ENCODE measurements at regions not wholly inside any gene's neighbourhood (a gene's known extent, or its start where the extent isn't known, plus 50 kb on each side); places are given as distances from the start of the nearest gene placed in this dataset.

DNA sequence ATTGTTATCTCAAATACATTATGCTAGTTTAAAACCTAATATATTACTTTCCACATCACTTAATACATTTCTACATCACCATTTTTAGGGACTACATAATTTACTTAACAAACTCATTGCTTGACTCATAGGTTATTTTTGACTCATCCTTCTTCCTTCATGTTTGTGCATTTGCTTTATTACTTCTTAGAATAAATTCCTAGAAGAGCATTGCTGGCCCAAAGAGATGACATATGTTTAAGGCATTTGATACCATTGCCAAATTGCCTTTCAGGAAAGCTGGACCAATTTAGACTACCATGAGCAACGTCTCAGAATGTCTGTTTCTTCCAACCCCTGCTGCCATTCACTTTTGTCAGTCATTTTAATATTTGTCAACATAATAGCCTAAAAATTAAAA, 905.8 kb downstream of the IGSF11 start:
- Histone ChIP-seq H4K20me1 (ENCODE audit: insufficient read depth) (no peaks in the 10 kb centered on the region), H3K27ac (no peak overlapping the region), H3K9me3 (ENCODE audit: insufficient read depth, low read depth) (no peaks in the 10 kb centered on the region), H3F3A (ENCODE audit: insufficient read depth, low read depth) (no peaks in the 10 kb centered on the region), H3K36me3 (ENCODE audit: low read depth) (no peaks in the 10 kb centered on the region), H3K79me2 (ENCODE audit: low read depth) (no peaks in the 10 kb centered on the region), H2AFZ (no peak overlapping the region), H3K27me3 (ENCODE audit: insufficient read depth, low read depth) (no peaks in the 10 kb centered on the region), H3K9me2 (ENCODE audit: insufficient read depth) (no peaks in the 10 kb centered on the region), H3K4me2 (no peak overlapping the region), H3K4me3 (no peak overlapping the region), H3K4me1 (replicated peaks; ENCODE audit: insufficient read depth) (no peaks in the 10 kb centered on the region)
- ChIA-PET CTCF (no interaction called here), POLR2A (ENCODE audit: unreplicated experiment) (no interaction called here)
- TF ChIP-seq, protein P1, sequence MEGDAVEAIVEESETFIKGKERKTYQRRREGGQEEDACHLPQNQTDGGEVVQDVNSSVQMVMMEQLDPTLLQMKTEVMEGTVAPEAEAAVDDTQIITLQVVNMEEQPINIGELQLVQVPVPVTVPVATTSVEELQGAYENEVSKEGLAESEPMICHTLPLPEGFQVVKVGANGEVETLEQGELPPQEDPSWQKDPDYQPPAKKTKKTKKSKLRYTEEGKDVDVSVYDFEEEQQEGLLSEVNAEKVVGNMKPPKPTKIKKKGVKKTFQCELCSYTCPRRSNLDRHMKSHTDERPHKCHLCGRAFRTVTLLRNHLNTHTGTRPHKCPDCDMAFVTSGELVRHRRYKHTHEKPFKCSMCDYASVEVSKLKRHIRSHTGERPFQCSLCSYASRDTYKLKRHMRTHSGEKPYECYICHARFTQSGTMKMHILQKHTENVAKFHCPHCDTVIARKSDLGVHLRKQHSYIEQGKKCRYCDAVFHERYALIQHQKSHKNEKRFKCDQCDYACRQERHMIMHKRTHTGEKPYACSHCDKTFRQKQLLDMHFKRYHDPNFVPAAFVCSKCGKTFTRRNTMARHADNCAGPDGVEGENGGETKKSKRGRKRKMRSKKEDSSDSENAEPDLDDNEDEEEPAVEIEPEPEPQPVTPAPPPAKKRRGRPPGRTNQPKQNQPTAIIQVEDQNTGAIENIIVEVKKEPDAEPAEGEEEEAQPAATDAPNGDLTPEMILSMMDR (conservative IDR thresholded peaks at IDR 0.05) = no peak
- TF ChIP-seq EZH2 (IDR thresholded peaks at IDR 0.05; ENCODE audit: low read depth) = no peak
- DNase-seq = no peak
- no TSS peak for BruUV-seq (replicated peaks)
- intact Hi-C loops (cut with micrococcal nuclease; ENCODE audit: unreplicated experiment) = no loop called here

GRCh38 chr3:118137778-118138177, 896.9 kb downstream of the IGSF11 start:
- H3K79me2 ChIP-seq (ENCODE audit: low read depth) = no peaks in the 10 kb centered on the region
- H2AFZ ChIP-seq = no peak overlapping the region
- H3K36me3 ChIP-seq (ENCODE audit: low read depth) = no peaks in the 10 kb centered on the region
- TF ChIP-seq, protein P1 (conservative IDR thresholded peaks at IDR 0.05) = no peak
- no peak for TF ChIP-seq EZH2 (IDR thresholded peaks at IDR 0.05; ENCODE audit: low read depth)
- H3K4me2 ChIP-seq = no peak overlapping the region
- no TSS peak for BruUV-seq (replicated peaks)
- no peaks in the 10 kb centered on the region for H3K27me3 ChIP-seq (ENCODE audit: insufficient read depth, low read depth)
- POLR2A ChIA-PET (ENCODE audit: unreplicated experiment) = no interaction called here
- intact Hi-C loops (cut with micrococcal nuclease; ENCODE audit: unreplicated experiment) = no loop called here
- H3K9me2 ChIP-seq (ENCODE audit: insufficient read depth) = no peaks in the 10 kb centered on the region
- CTCF ChIA-PET = no interaction called here
- no peak overlapping the region for H3K4me3 ChIP-seq
- H3F3A ChIP-seq (ENCODE audit: insufficient read depth, low read depth) = no peaks in the 10 kb centered on the region
- no peak overlapping the region for H3K27ac ChIP-seq
- H3K4me1 ChIP-seq (replicated peaks; ENCODE audit: insufficient read depth) = no peaks in the 10 kb centered on the region
- no peaks in the 10 kb centered on the region for H4K20me1 ChIP-seq (ENCODE audit: insufficient read depth)
- no peaks in the 10 kb centered on the region for H3K9me3 ChIP-seq (ENCODE audit: insufficient read depth, low read depth)
- DNase-seq = no peak

GRCh38 chr3:118144919-118145318, 889.7 kb downstream of the IGSF11 start:
- BruUV-seq (replicated peaks) = no TSS peak
- Histone ChIP-seq H3K9me2 (ENCODE audit: insufficient read depth) (no peaks in the 10 kb centered on the region), H3K79me2 (ENCODE audit: low read depth) (no peaks in the 10 kb centered on the region), H2AFZ (no peak overlapping the region), H3F3A (ENCODE audit: insufficient read depth, low read depth) (no peaks in the 10 kb centered on the region), H4K20me1 (ENCODE audit: insufficient read depth) (no peaks in the 10 kb centered on the region; the same call in 1 of the 2 replicates), H3K4me3 (no peak overlapping the region), H3K36me3 (ENCODE audit: low read depth) (no peaks in the 10 kb centered on the region), H3K27me3 (ENCODE audit: insufficient read depth, low read depth) (no peaks in the 10 kb centered on the region), H3K4me2 (no peak overlapping the region), H3K27ac (no peak overlapping the region), H3K4me1 (replicated peaks; ENCODE audit: insufficient read depth) (no peaks in the 10 kb centered on the region), H3K9me3 (ENCODE audit: insufficient read depth, low read depth) (no peaks in the 10 kb centered on the region; the same call in 1 of the 2 replicates)
- TF ChIP-seq EZH2 (IDR thresholded peaks at IDR 0.05; ENCODE audit: low read depth) = no peak
- TF ChIP-seq, protein P1 (conservative IDR thresholded peaks at IDR 0.05) = no peak
- intact Hi-C loops (cut with micrococcal nuclease; ENCODE audit: unreplicated experiment) = no loop called here
- CTCF ChIA-PET = no interaction called here
- DNase-seq = no peak
- POLR2A ChIA-PET (ENCODE audit: unreplicated experiment) = no interaction called here

All from PC-9 (cell line).